ENCODE measurements at regions not wholly inside any gene's neighbourhood (a gene's known extent, or its start where the extent isn't known, plus 50 kb on each side); places are given as distances from the start of the nearest gene placed in this dataset.
A peak's percentile ranks its signal among the peaks of the same experiment; 100 is the strongest.

DNA sequence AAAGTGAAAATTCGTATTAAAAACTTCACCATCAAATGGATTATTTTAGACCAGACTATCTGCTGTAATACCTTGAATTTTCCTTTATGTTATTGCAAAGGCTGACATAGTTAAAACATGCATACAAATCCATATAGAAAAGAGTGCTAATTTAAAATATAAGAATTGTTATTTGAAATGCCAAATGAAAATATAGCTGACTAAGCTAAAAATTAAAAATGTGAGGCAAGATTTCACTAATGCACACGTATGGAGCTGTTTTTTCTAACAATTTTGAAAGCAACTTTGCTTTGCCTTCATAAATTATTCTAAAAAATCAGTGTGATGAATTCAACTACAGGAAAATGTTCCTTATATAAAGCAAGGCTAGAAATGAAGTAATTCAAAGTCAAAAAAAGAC is 62.5 kb downstream of the MPP7 start:
- H3K36me3 ChIP-seq: peaks cover 0 to 7% (median 2%) of the 10 kb centered on the region in 4 donors
- no peaks in the 10 kb centered on the region for H3K9me3 ChIP-seq
- no peaks in the 10 kb centered on the region for H3K27me3 ChIP-seq
- no peak overlapping the region for H3K27ac ChIP-seq (replicated peaks in 1 of 4)
- intact Hi-C loops (cut with DNase I): loop anchor here (5.0 kb wide), 2 partner anchors 683 to 793 kb away; no protein-coding TSS in a partner anchor
- no peak overlapping the region for H3K4me3 ChIP-seq
- peaks cover 0 to 23% (median 19%) of the 10 kb centered on the region in 4 donors for H3K4me1 ChIP-seq
- no peak for TF ChIP-seq EP300 (IDR thresholded peaks at IDR 0.05)
- no peak for TF ChIP-seq POLR2A (IDR thresholded peaks at IDR 0.05; ENCODE audit: low read depth)
- no peak for TF ChIP-seq CTCF (IDR thresholded peaks at IDR 0.05)
- TF ChIP-seq POLR2AphosphoS5 (IDR thresholded peaks at IDR 0.05): no peak
- no peak for DNase-seq (ENCODE audit: extremely low spot score)
- WGBS: 75% methylated on average over 2 of the region's 2 CpGs

DNA sequence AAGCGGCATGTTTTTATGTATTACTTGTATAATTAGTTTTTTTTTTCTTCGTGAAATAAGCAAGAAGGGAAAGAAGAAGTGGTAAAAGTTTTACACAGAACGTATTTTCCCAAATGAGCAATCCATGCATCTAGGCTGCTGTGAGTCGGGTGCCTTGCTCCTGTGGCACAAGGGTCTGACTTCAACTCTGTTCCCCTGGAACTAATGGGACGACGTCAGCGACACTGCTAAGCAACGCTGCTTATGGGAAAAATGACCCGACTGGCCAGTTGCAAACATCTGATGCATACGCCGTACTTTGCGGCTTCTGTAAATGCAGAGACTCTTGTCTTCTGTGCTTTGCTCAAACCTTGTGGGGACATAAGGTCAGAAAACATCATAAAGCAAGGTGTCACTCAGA is 66.3 kb downstream of the MPP7 start:
- DNase-seq (ENCODE audit: extremely low spot score): no peak
- no peak for TF ChIP-seq POLR2A (IDR thresholded peaks at IDR 0.05; ENCODE audit: low read depth)
- no peak for TF ChIP-seq EP300 (IDR thresholded peaks at IDR 0.05)
- no peak for TF ChIP-seq POLR2AphosphoS5 (IDR thresholded peaks at IDR 0.05)
- TF ChIP-seq CTCF (IDR thresholded peaks at IDR 0.05): no peak
- H3K27me3 ChIP-seq: no peaks in the 10 kb centered on the region
- H3K4me1 ChIP-seq: peaks cover 0 to 7% (median 6%) of the 10 kb centered on the region in 4 donors
- no peak overlapping the region for H3K27ac ChIP-seq (replicated peaks in 1 of 4)
- H3K36me3 ChIP-seq: peaks cover 0 to 7% (median 2%) of the 10 kb centered on the region in 4 donors
- 78% methylated on average over 12 of the region's 12 CpGs for WGBS
- no peaks in the 10 kb centered on the region for H3K9me3 ChIP-seq
- H3K4me3 ChIP-seq: no peak overlapping the region
- intact Hi-C loops (cut with DNase I): loop anchor here (5.0 to 10.0 kb wide), 2 partner anchors 52 to 489 kb away; partner anchors contain the start of gene MKX

- Histone ChIP-seq H3K27ac (replicated peaks in 1 of 4) (no peak overlapping the region), H3K9me3 (no peaks in the 10 kb centered on the region), H3K4me1 (peaks cover 8 to 32% (median 26%) of the 10 kb centered on the region in 4 donors), H3K27me3 (no peaks in the 10 kb centered on the region), H3K36me3 (no peaks in the 10 kb centered on the region), H3K4me3 (no peak overlapping the region)
- intact Hi-C loops (cut with DNase I): no loop called here
- TF ChIP-seq POLR2AphosphoS5 (IDR thresholded peaks at IDR 0.05) (no peak), CTCF (IDR thresholded peaks at IDR 0.05) (no peak), POLR2A (IDR thresholded peaks at IDR 0.05; ENCODE audit: low read depth) (no peak), EP300 (IDR thresholded peaks at IDR 0.05) (no peak)
- 70% methylated on average over 5 of the region's 5 CpGs for WGBS
- no peak for DNase-seq (ENCODE audit: extremely low spot score)
Measured at GRCh38 chr10:28220811-28221210, 82.1 kb downstream of the MPP7 start.

DNA sequence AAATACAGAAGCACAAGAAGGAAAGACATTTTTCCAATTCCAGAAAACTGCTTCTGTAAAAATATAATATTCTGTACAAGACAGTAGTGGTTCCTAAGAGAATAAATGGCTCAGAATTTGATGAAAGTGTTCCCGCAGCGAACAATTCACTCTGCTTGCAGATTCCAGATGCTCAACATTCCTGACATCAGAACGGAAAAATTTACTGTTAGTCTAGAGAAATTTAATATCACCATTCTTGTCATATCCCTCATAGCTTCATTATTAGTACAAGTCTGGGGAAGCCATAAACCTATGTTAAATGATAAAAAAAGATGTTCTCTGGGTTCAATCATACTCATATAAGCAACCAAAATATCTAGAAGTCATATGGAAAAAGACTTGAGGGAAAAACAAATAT is 83.6 kb downstream of the MPP7 start:
- Histone ChIP-seq H3K36me3 (no peaks in the 10 kb centered on the region), H3K27me3 (no peaks in the 10 kb centered on the region), H3K27ac (replicated peaks in 1 of 4) (no peak overlapping the region), H3K9me3 (no peaks in the 10 kb centered on the region), H3K4me1 (peaks cover 8 to 35% (median 29%) of the 10 kb centered on the region in 4 donors), H3K4me3 (no peak overlapping the region)
- DNase-seq (ENCODE audit: extremely low spot score): no peak
- 44% methylated on average over 3 of the region's 3 CpGs for WGBS
- intact Hi-C loops (cut with DNase I): no loop called here
- TF ChIP-seq CTCF (IDR thresholded peaks at IDR 0.05) (no peak), POLR2A (IDR thresholded peaks at IDR 0.05; ENCODE audit: low read depth) (no peak), POLR2AphosphoS5 (IDR thresholded peaks at IDR 0.05) (no peak), EP300 (IDR thresholded peaks at IDR 0.05) (no peak)

DNA sequence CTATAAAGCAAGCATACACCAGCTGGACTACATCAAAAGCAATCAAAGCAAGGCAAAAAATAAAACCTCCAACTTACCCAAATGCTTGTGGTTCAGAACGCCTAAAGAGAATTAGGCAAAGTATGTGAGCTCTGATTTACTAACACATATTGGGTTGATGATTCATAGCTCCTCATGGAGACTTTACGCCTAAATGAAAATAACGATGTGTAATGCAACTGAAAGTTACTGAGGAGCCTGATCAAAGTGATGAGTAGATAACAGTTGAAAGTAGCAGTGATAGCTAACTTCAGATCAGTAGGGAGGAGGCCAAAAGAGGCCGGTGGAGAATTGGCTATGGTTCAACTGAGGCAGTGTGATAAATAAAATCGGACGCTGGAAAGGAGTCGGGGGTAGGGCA is 85.0 kb downstream of the MPP7 start:
- H3K27me3 ChIP-seq: no peaks in the 10 kb centered on the region
- H3K36me3 ChIP-seq: no peaks in the 10 kb centered on the region
- DNase-seq (ENCODE audit: extremely low spot score): no peak
- TF ChIP-seq POLR2A (IDR thresholded peaks at IDR 0.05; ENCODE audit: low read depth) (no peak), POLR2AphosphoS5 (IDR thresholded peaks at IDR 0.05) (no peak), CTCF (IDR thresholded peaks at IDR 0.05) (no peak)
- peaks cover 8 to 38% (median 38%) of the 10 kb centered on the region in 4 donors for H3K4me1 ChIP-seq
- H3K4me3 ChIP-seq: peak overlapping the region in 2 of 4 donors; percentile 6 to 13
- WGBS: 49% methylated on average over 7 of the region's 7 CpGs
- H3K9me3 ChIP-seq: no peaks in the 10 kb centered on the region
- no peak overlapping the region for H3K27ac ChIP-seq (replicated peaks in 1 of 4)
- intact Hi-C loops (cut with DNase I): no loop called here

Measured in esophagus muscularis mucosa (tissue), 4 donors.